Endothelial cell of umbilical vein (primary cell): ENCODE measurements at regions not wholly inside any gene's neighbourhood (a gene's known extent, or its start where the extent isn't known, plus 50 kb on each side); places are given as distances from the start of the nearest gene placed in this dataset.

Experiments
- BruUV-seq: library from RNA; stranded (reverse); fragments of 400-500 nt; replicated peaks from 2 replicates; lab custom pipeline; 2021; lab: Mats Ljungman, UMichigan
- CTCF ChIA-PET: fragments of 300-600, 350-600 bp; sonication (Branson Sonifier 250); formaldehyde crosslinking; loops from one replicate; lab custom pipeline; 2021; ENCODE audit warnings: antibody characterized with exemption, inconsistent platforms; lab: Charles Lee
- POLR2A ChIA-PET: fragments of 300-600, 350-600 bp; sonication (Branson Sonifier 250); formaldehyde crosslinking; loops from one replicate; lab custom pipeline; 2021; ENCODE audit warnings: antibody characterized with exemption, inconsistent platforms; lab: Charles Lee
- DNase-seq: peaks from one replicate; pipeline ENCODE4 v3.0.0-alpha.2; 2011; ENCODE audit warnings: low read depth, low spot score
- FAIRE-seq: peaks from 2 replicates; lab custom pipeline; 2011; peaks lifted over from hg19 to GRCh38; lab: Jason Lieb, UNC
- H2AFZ ChIP-seq: 2 replicates; pipeline ENCODE4 v1.6.0; 2012; ENCODE audit warnings: low read depth, low read length, control low read depth, inconsistent platforms
- H3K27ac ChIP-seq: 2 replicates; pipeline ENCODE4 v1.5.1; 2011; ENCODE audit warnings: low read depth, mild to moderate bottlenecking, control low read depth, low read length, moderate library complexity; ENCODE audit not compliant: insufficient read depth
- H3K27me3 ChIP-seq, 2 experiments: 2 replicates each; pipeline versions ENCODE4 v1.6.0 to v1.6.1; 2011; ENCODE audit warnings: low read length in 2 of 2, mixed read lengths in 1 of 2; ENCODE audit not compliant: control insufficient read depth in 2 of 2, insufficient read depth in 2 of 2
- H3K36me3 ChIP-seq, 2 experiments: 2 replicates in 1 of 2; 3 replicates in 1 of 2; pipeline ENCODE4 v1.5.1; 2011; ENCODE audit warnings: low read length in 2 of 2, mild to moderate bottlenecking in 1 of 2, moderate library complexity in 1 of 2; ENCODE audit not compliant: control insufficient read depth in 2 of 2, insufficient read depth in 2 of 2; ENCODE audit errors: extremely low read depth in 1 of 2
- H3K4me1 ChIP-seq: 3 replicates; pipeline ENCODE4 v1.5.1; 2011; ENCODE audit warnings: mild to moderate bottlenecking, low read length; ENCODE audit not compliant: control insufficient read depth, insufficient read depth; ENCODE audit errors: extremely low read depth
- H3K4me2 ChIP-seq: 2 replicates; pipeline ENCODE4 v1.6.1; 2011; ENCODE audit warnings: low read length, control low read depth, mixed read lengths; ENCODE audit not compliant: insufficient read depth
- H3K4me3 ChIP-seq, 3 experiments: fragments of 200-600 bp in 1 of 3; sonication (generic), shearing (Covaris generic) in 1 of 3; replicated peaks in 1 of 3; 2 replicates each; pipeline ENCODE4 v1.5.1; 2011 to 2016; ENCODE audit warnings: control low read depth in 3 of 3, low read length in 3 of 3, mild to moderate bottlenecking in 2 of 3, inconsistent platforms in 1 of 3, low read depth in 1 of 3, moderate library complexity in 1 of 3; ENCODE audit not compliant: insufficient read depth in 1 of 3
- H3K79me2 ChIP-seq: 2 replicates; pipeline ENCODE4 v1.6.0; 2012; ENCODE audit warnings: low read length, inconsistent platforms; ENCODE audit not compliant: control insufficient read depth, insufficient read depth
- H3K9ac ChIP-seq: replicated peaks from 2 replicates; pipeline ENCODE3; 2011; ENCODE audit warnings: low read length, control low read depth; ENCODE audit not compliant: insufficient read depth; ENCODE audit errors: extremely low read depth
- H3K9me1 ChIP-seq: replicated peaks from 3 replicates; pipeline ENCODE4 v1.6.0; 2011; ENCODE audit warnings: mild to moderate bottlenecking, low read length; ENCODE audit not compliant: control insufficient read depth, insufficient read depth; ENCODE audit errors: extremely low read depth
- H3K9me3 ChIP-seq: replicated peaks from 2 replicates; pipeline ENCODE4 v1.5.1; 2012; ENCODE audit warnings: low read length, inconsistent platforms; ENCODE audit not compliant: control insufficient read depth, insufficient read depth
- H4K20me1 ChIP-seq: replicated peaks from 2 replicates; pipeline ENCODE3; 2011; ENCODE audit warnings: mild to moderate bottlenecking, low read length; ENCODE audit not compliant: control insufficient read depth, insufficient read depth; ENCODE audit errors: extremely low read depth
- EZH2 ChIP-seq: IDR thresholded peaks from 2 replicates; pipeline ENCODE4 v1.6.1; 2012; ENCODE audit warnings: borderline replicate concordance, low read depth, mild to moderate bottlenecking, moderate library complexity, low read length, inconsistent platforms; ENCODE audit not compliant: severe bottlenecking
- FOS ChIP-seq: IDR thresholded peaks from 2 replicates; pipeline ENCODE4 v1.6.1; 2011; ENCODE audit warnings: mild to moderate bottlenecking, low read length, moderate library complexity, borderline replicate concordance; ENCODE audit not compliant: insufficient read depth
- GATA2 ChIP-seq: IDR thresholded peaks from 2 replicates; pipeline ENCODE4 v1.7.0; 2011; ENCODE audit warnings: low read depth, mild to moderate bottlenecking, moderate library complexity, mixed read lengths, low read length; ENCODE audit not compliant: insufficient read length, insufficient read depth
- JUN ChIP-seq: IDR thresholded peaks from 2 replicates; pipeline ENCODE4 v1.6.1; 2011; ENCODE audit warnings: borderline replicate concordance, low read depth; ENCODE audit not compliant: insufficient read length, insufficient read depth
- MAX ChIP-seq: IDR thresholded peaks from 2 replicates; pipeline ENCODE4 v1.6.1; 2011; ENCODE audit not compliant: insufficient read depth, insufficient read length
- MYC ChIP-seq: IDR thresholded peaks from one replicate; pipeline ENCODE4 v1.6.1; 2011; ENCODE audit warnings: mild to moderate bottlenecking, low read depth, low read length
- POLR2A ChIP-seq: IDR thresholded peaks from 2 replicates; pipeline ENCODE4 v1.6.1; 2012; ENCODE audit warnings: low read depth, mild to moderate bottlenecking, control low read depth, low read length
- POLR2AphosphoS5 ChIP-seq: IDR thresholded peaks from 2 replicates; pipeline ENCODE4 v1.6.1; 2012; ENCODE audit warnings: low read depth, mild to moderate bottlenecking, control low read depth, low read length, moderate library complexity; ENCODE audit not compliant: insufficient read depth
- dilution Hi-C: fragments of 300-500 bp; cut with MboI; formaldehyde crosslinking; loops from one replicate; pipeline ENCODE4 v1.15.0; 2019; ENCODE audit warnings: low sequenced_read_pairs; ENCODE audit not compliant: extremely low pct_ligation_motif_present
- intact Hi-C: fragments of 100-400 bp; cut with micrococcal nuclease; formaldehyde crosslinking; loops from one replicate; pipeline ENCODE4 v1.10.0; 2022
- TF ChIP-seq, protein P1 (sequence below), 2 donors: IDR thresholded peaks; 1 replicate in 1 of 2; 2 replicates in 1 of 2; pipeline ENCODE4 v1.5.1; 2011; ENCODE audit warnings: low read length in 2 of 2, mild to moderate bottlenecking in 2 of 2, moderate library complexity in 2 of 2, control low read depth in 1 of 2, inconsistent platforms in 1 of 2, low read depth in 1 of 2; ENCODE audit not compliant: insufficient read depth in 1 of 2; ENCODE audit errors: extremely low read depth in 1 of 2

DNA sequence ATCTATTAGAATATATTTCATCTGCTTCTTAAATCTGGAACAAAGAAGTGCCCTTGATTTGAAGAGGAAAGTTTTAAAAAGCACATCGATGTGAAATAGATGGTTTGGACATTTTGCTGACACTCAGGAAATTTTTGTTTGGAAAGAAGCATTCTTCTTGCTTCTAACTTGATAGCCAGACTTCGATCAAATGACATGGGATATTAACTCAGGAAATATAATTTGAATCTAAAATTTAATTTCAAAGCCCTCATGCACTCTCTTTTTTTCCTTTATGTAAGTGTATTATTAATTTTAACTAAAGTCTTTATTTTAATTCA, 761.2 kb downstream of the VGLL3 start:
- no peak overlapping the region for H2AFZ ChIP-seq
- no peak overlapping the region for H3K27ac ChIP-seq
- no peak overlapping the region for H3K4me3 ChIP-seq
- no peak for DNase-seq
- FAIRE-seq, result no peak
- ChIA-PET CTCF (no interaction called here), POLR2A (no interaction called here)
- H3K27me3 ChIP-seq, result no peaks in the 10 kb centered on the region
- peaks cover 1% of the 10 kb centered on the region for H3K9me3 ChIP-seq
- H3K4me1 ChIP-seq, result no peaks in the 10 kb centered on the region
- no peak for TF ChIP-seq MYC
- TF ChIP-seq, protein P1, sequence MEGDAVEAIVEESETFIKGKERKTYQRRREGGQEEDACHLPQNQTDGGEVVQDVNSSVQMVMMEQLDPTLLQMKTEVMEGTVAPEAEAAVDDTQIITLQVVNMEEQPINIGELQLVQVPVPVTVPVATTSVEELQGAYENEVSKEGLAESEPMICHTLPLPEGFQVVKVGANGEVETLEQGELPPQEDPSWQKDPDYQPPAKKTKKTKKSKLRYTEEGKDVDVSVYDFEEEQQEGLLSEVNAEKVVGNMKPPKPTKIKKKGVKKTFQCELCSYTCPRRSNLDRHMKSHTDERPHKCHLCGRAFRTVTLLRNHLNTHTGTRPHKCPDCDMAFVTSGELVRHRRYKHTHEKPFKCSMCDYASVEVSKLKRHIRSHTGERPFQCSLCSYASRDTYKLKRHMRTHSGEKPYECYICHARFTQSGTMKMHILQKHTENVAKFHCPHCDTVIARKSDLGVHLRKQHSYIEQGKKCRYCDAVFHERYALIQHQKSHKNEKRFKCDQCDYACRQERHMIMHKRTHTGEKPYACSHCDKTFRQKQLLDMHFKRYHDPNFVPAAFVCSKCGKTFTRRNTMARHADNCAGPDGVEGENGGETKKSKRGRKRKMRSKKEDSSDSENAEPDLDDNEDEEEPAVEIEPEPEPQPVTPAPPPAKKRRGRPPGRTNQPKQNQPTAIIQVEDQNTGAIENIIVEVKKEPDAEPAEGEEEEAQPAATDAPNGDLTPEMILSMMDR (IDR thresholded peaks at IDR 0.05; ENCODE audit: extremely low read depth in 1 of 2, insufficient read depth in 1 of 2, low read depth in 1 of 2, low read length in 2 of 2), result no peak
- no peak for TF ChIP-seq POLR2AphosphoS5
- TF ChIP-seq MAX, result no peak
- no peak for TF ChIP-seq GATA2
- TF ChIP-seq FOS, result no peak
- no peak for TF ChIP-seq JUN
- TF ChIP-seq EZH2, result no peak
- no peak for TF ChIP-seq POLR2A
- H4K20me1 ChIP-seq, result no peaks in the 10 kb centered on the region
- no peaks in the 10 kb centered on the region for H3K79me2 ChIP-seq
- H3K4me2 ChIP-seq, result no peak overlapping the region
- H3K9me1 ChIP-seq, result no peaks in the 10 kb centered on the region
- dilution Hi-C loops, result no loop called here
- H3K9ac ChIP-seq, result no peak overlapping the region
- intact Hi-C loops, result no loop called here
- no peaks in the 10 kb centered on the region for H3K36me3 ChIP-seq
- no TSS peak for BruUV-seq
